ENCODE measurements at regions not wholly inside any gene's neighbourhood (a gene's known extent, or its start where the extent isn't known, plus 50 kb on each side); places are given as distances from the start of the nearest gene placed in this dataset.

- WGBS (ENCODE audit: insufficient coverage, low coverage, missing lambda C conversion rate): 0% methylated on average over 5 of the region's 5 CpGs
- BruUV-seq (replicated peaks): no TSS peak
- CTCF ChIA-PET (ENCODE audit: low intra/inter-chr PET ratio): no interaction called here
- ATAC-seq: no peak
- Histone ChIP-seq H3K27ac (ENCODE audit: extremely low read depth, low read depth, low read length) (no peak overlapping the region), H3K9ac (ENCODE audit: insufficient read depth in 1 of 2, low read depth in 2 of 2, low read length in 2 of 2) (no peak overlapping the region), H3K79me2 (ENCODE audit: control insufficient read depth, insufficient read depth, low read length) (no peaks in the 10 kb centered on the region), H3K9me1 (ENCODE audit: control insufficient read depth, insufficient read depth, low read length) (no peaks in the 10 kb centered on the region), H3K27me3 (ENCODE audit: control insufficient read depth in 2 of 2, insufficient read depth in 2 of 2, low read length in 2 of 2) (0 out of 5 replicates have a peak, but pooled peaks cover 0 to 5% of the 10 kb centered on the region in 2 experiments), H3K9me3 (replicated peaks; ENCODE audit: control insufficient read depth, insufficient read depth, low read depth, low read length) (no peaks in the 10 kb centered on the region), H3K4me2 (ENCODE audit: insufficient read depth, low read length) (no peak overlapping the region), H3K4me3 (no peak overlapping the region), H4K20me1 (replicated peaks; ENCODE audit: control insufficient read depth, insufficient read depth, low read length) (no peaks in the 10 kb centered on the region), H3K4me1 (replicated peaks in 1 of 2; ENCODE audit: control insufficient read depth in 2 of 2, insufficient read depth in 2 of 2, low read length in 2 of 2) (no peaks in the 10 kb centered on the region), H2AFZ (ENCODE audit: low read depth, low read length) (no peak overlapping the region), H3K36me3 (ENCODE audit: control insufficient read depth, insufficient read depth, low read length) (no peaks in the 10 kb centered on the region)
- FAIRE-seq: no peak
- POLR2A ChIA-PET: no interaction called here
- in situ Hi-C loops (cut with MboI): no loop called here
- intact Hi-C loops (cut with micrococcal nuclease): no loop called here
- DNase-seq (ENCODE audit: extremely low read depth in 1 of 4, low spot score in 3 of 4): no peak
- TF ChIP-seq NR2C2 (CRISPR knock-in tag; IDR thresholded peaks at IDR 0.05) (no peak), NR2C2 (tag; IDR thresholded peaks at IDR 0.05) (no peak), EP300 (IDR thresholded peaks at IDR 0.05; ENCODE audit: low read length) (no peak), GTF2A2 (tag; IDR thresholded peaks at IDR 0.05) (no peak), ZNF316 (IDR thresholded peaks at IDR 0.05) (no peak), MXD1 (CRISPR knock-in tag; IDR thresholded peaks at IDR 0.05; ENCODE audit: borderline replicate concordance, poor library complexity, severe bottlenecking) (no peak), BDP1 (IDR thresholded peaks at IDR 0.05; ENCODE audit: insufficient read depth, insufficient read length) (no peak), LCOR (CRISPR knock-in tag; IDR thresholded peaks at IDR 0.05) (no peak), ZBTB5 (IDR thresholded peaks at IDR 0.05) (no peak), ATF2 (CRISPR knock-in tag; IDR thresholded peaks at IDR 0.05) (no peak), ZNF165 (CRISPR knock-in tag; IDR thresholded peaks at IDR 0.05; ENCODE audit: borderline replicate concordance) (no peak), SFPQ (IDR thresholded peaks at IDR 0.05; ENCODE audit: low read depth, low read length) (no peak), TCF15 (CRISPR knock-in tag; IDR thresholded peaks at IDR 0.05) (no peak), EWSR1 (IDR thresholded peaks at IDR 0.05; ENCODE audit: borderline replicate concordance, low read depth, partially characterized antibody) (no peak), MBD2 (IDR thresholded peaks at IDR 0.05; ENCODE audit: borderline replicate concordance, low read depth) (no peak), EHMT2 (IDR thresholded peaks at IDR 0.05) (no peak), E2F3 (CRISPR knock-in tag; IDR thresholded peaks at IDR 0.05) (no peak)
Measured at GRCh38 chr18:57088883-57089282, 58.0 kb upstream of the BOD1L2 start.
